HAP-1 (cell line): ENCODE measurements at regions not wholly inside any gene's neighbourhood (a gene's known extent, or its start where the extent isn't known, plus 50 kb on each side); places are given as distances from the start of the nearest gene placed in this dataset.

Source experiments
- DNase-seq, 2 experiments: peaks; one replicate each; pipeline ENCODE4 v3.0.0-alpha.2; 2016 to 2020; ENCODE audit warnings: low spot score in 2 of 2
- H3K27me3 ChIP-seq: fragments of 250-450 bp; sonication (Bioruptor Pico); 2 replicates; pipeline ENCODE4 v1.5.1; 2020; ENCODE audit warnings: low read depth, mild to moderate bottlenecking, moderate library complexity
- H3K36me3 ChIP-seq: fragments of 250-450 bp; sonication (Bioruptor Pico); replicated peaks from 2 replicates; pipeline ENCODE4 v1.5.1; 2020; ENCODE audit warnings: mild to moderate bottlenecking
- H3K4me1 ChIP-seq: fragments of 250-450 bp; sonication (Bioruptor Pico); 2 replicates; pipeline ENCODE4 v1.5.1; 2020; ENCODE audit warnings: mild to moderate bottlenecking
- H3K4me3 ChIP-seq: fragments of 250-450 bp; sonication (Bioruptor Pico); 2 replicates; pipeline ENCODE4 v1.5.1; 2020; ENCODE audit warnings: mild to moderate bottlenecking, moderate library complexity
- H3K9me3 ChIP-seq: fragments of 250-450 bp; sonication (Bioruptor Pico); 2 replicates; pipeline ENCODE4 v1.5.1; 2020; ENCODE audit warnings: mild to moderate bottlenecking, moderate library complexity
- in situ Hi-C: fragments of 300-500 bp; cut with MboI; formaldehyde crosslinking; loops from 3 replicates; pipeline ENCODE4 v1.14.3; 2020; ENCODE audit warnings: low sequenced_read_pairs, inconsistent platforms, mixed read lengths

GRCh38 chr9:110048403-110048975 is 159.5 kb downstream of the C9orf152 start:
- Histone ChIP-seq H3K9me3 (no peaks in the 10 kb centered on the region), H3K4me3 (peak overlapping the region; percentile 72), H3K27me3 (no peaks in the 10 kb centered on the region), H3K36me3 (no peaks in the 10 kb centered on the region), H3K4me1 (peaks cover 16% of the 10 kb centered on the region)
- in situ Hi-C loops, result no loop called here
- DNase-seq, result peak; percentile 68 to 86

GRCh38 chr9:110048976-110049698 is 158.8 kb downstream of the C9orf152 start:
- Histone ChIP-seq H3K4me3 (peak overlapping the region; percentile 72), H3K36me3 (no peaks in the 10 kb centered on the region), H3K4me1 (peaks cover 16% of the 10 kb centered on the region), H3K27me3 (no peaks in the 10 kb centered on the region), H3K9me3 (no peaks in the 10 kb centered on the region)
- peak; percentile 40 to 48 for DNase-seq
- in situ Hi-C loops, result no loop called here

GRCh38 chr9:110049699-110050450 is 158.1 kb downstream of the C9orf152 start:
- in situ Hi-C loops, result no loop called here

GRCh38 chr9:110050925-110051355 is 157.0 kb downstream of the C9orf152 start:
- Histone ChIP-seq H3K4me1 (peaks cover 16% of the 10 kb centered on the region), H3K4me3 (no peak overlapping the region), H3K27me3 (no peaks in the 10 kb centered on the region), H3K36me3 (no peaks in the 10 kb centered on the region), H3K9me3 (no peaks in the 10 kb centered on the region)
- DNase-seq, result no peak
- in situ Hi-C loops, result no loop called here

More at GRCh38 chr9:110049699-110050450, 158.1 kb downstream of the C9orf152 start:
- H3K4me1 ChIP-seq, result peaks cover 16% of the 10 kb centered on the region
- H3K4me3 ChIP-seq, result peak overlapping the region; percentile 72
- no peaks in the 10 kb centered on the region for H3K36me3 ChIP-seq
- peak in 1 of 2 experiments; percentile 47 for DNase-seq
- H3K9me3 ChIP-seq, result no peaks in the 10 kb centered on the region
- H3K27me3 ChIP-seq, result no peaks in the 10 kb centered on the region

- in situ Hi-C loops, result loop anchor here (5.0 kb wide), 1 partner anchor 154 kb away; no protein-coding TSS in a partner anchor
- H3K36me3 ChIP-seq, result no peaks in the 10 kb centered on the region
These were observed 151.9 kb downstream of the C9orf152 start for GRCh38 chr9:110056062-110056461.

GRCh38 chr9:110058304-110058953 is 149.5 kb downstream of the C9orf152 start:
- no peaks in the 10 kb centered on the region for H3K36me3 ChIP-seq
- no peaks in the 10 kb centered on the region for H3K9me3 ChIP-seq
- H3K4me1 ChIP-seq, result 0 out of 2 replicates have a peak, but pooled peaks cover 5% of the 10 kb centered on the region
- in situ Hi-C loops, result loop anchor here (5.0 kb wide), 1 partner anchor 156 kb away; no protein-coding TSS in a partner anchor
- peak; percentile 61 to 75 for DNase-seq
- H3K4me3 ChIP-seq, result no peak overlapping the region
- no peaks in the 10 kb centered on the region for H3K27me3 ChIP-seq

More at GRCh38 chr9:110056062-110056461, 151.9 kb downstream of the C9orf152 start:
- Histone ChIP-seq H3K4me1 (0 out of 2 replicates have a peak, but pooled peaks cover 2% of the 10 kb centered on the region), H3K9me3 (no peaks in the 10 kb centered on the region), H3K4me3 (no peak overlapping the region), H3K27me3 (no peaks in the 10 kb centered on the region)
- DNase-seq, result no peak

GRCh38 chr9:110059461-110059860 is 148.5 kb downstream of the C9orf152 start:
- Histone ChIP-seq H3K4me3 (no peak overlapping the region), H3K36me3 (no peaks in the 10 kb centered on the region), H3K9me3 (no peaks in the 10 kb centered on the region), H3K4me1 (0 out of 2 replicates have a peak, but pooled peaks cover 5% of the 10 kb centered on the region), H3K27me3 (no peaks in the 10 kb centered on the region)
- in situ Hi-C loops, result loop anchor here (5.0 kb wide), 1 partner anchor 157 kb away; no protein-coding TSS in a partner anchor
- no peak for DNase-seq

GRCh38 chr9:110064803-110065202 is 143.2 kb downstream of the C9orf152 start:
- H3K36me3 ChIP-seq, result no peaks in the 10 kb centered on the region
- in situ Hi-C loops, result no loop called here
- peaks cover 15% of the 10 kb centered on the region for H3K4me1 ChIP-seq
- DNase-seq, result no peak
- H3K4me3 ChIP-seq, result no peak overlapping the region
- no peaks in the 10 kb centered on the region for H3K9me3 ChIP-seq
- no peaks in the 10 kb centered on the region for H3K27me3 ChIP-seq

- Histone ChIP-seq H3K4me1 (peaks cover 15% of the 10 kb centered on the region), H3K9me3 (no peaks in the 10 kb centered on the region), H3K27me3 (no peaks in the 10 kb centered on the region), H3K4me3 (no peak overlapping the region), H3K36me3 (no peaks in the 10 kb centered on the region)
- no peak for DNase-seq
- in situ Hi-C loops, result no loop called here
These were observed 142.4 kb downstream of the C9orf152 start for GRCh38 chr9:110065532-110065931.

- no peaks in the 10 kb centered on the region for H3K9me3 ChIP-seq
- in situ Hi-C loops, result no loop called here
- DNase-seq, result peak in 1 of 2 experiments; percentile 16
- peaks cover 10% of the 10 kb centered on the region for H3K4me1 ChIP-seq
- no peak overlapping the region for H3K4me3 ChIP-seq
- no peaks in the 10 kb centered on the region for H3K36me3 ChIP-seq
- no peaks in the 10 kb centered on the region for H3K27me3 ChIP-seq
These were observed 140.8 kb downstream of the C9orf152 start for GRCh38 chr9:110066929-110067716.

GRCh38 chr9:110068212-110068611 is 139.7 kb downstream of the C9orf152 start:
- in situ Hi-C loops, result no loop called here
- no peaks in the 10 kb centered on the region for H3K36me3 ChIP-seq
- H3K9me3 ChIP-seq, result no peaks in the 10 kb centered on the region
- H3K27me3 ChIP-seq, result no peaks in the 10 kb centered on the region
- H3K4me3 ChIP-seq, result no peak overlapping the region
- peaks cover 19% of the 10 kb centered on the region for H3K4me1 ChIP-seq
- no peak for DNase-seq

- no peak overlapping the region for H3K4me3 ChIP-seq
- in situ Hi-C loops, result no loop called here
- H3K9me3 ChIP-seq, result no peaks in the 10 kb centered on the region
- H3K4me1 ChIP-seq, result peaks cover 23% of the 10 kb centered on the region
- H3K27me3 ChIP-seq, result no peaks in the 10 kb centered on the region
- no peaks in the 10 kb centered on the region for H3K36me3 ChIP-seq
- DNase-seq, result no peak
These were observed 138.4 kb downstream of the C9orf152 start for GRCh38 chr9:110069326-110070248.
